D341Med (cell line): ENCODE measurements at regions not wholly inside any gene's neighbourhood (a gene's known extent, or its start where the extent isn't known, plus 50 kb on each side); places are given as distances from the start of the nearest gene placed in this dataset.

Source experiments
- DNase-seq: peaks from one replicate; pipeline ENCODE4 v3.0.0; 2012; ENCODE audit warnings: low spot score

DNA sequence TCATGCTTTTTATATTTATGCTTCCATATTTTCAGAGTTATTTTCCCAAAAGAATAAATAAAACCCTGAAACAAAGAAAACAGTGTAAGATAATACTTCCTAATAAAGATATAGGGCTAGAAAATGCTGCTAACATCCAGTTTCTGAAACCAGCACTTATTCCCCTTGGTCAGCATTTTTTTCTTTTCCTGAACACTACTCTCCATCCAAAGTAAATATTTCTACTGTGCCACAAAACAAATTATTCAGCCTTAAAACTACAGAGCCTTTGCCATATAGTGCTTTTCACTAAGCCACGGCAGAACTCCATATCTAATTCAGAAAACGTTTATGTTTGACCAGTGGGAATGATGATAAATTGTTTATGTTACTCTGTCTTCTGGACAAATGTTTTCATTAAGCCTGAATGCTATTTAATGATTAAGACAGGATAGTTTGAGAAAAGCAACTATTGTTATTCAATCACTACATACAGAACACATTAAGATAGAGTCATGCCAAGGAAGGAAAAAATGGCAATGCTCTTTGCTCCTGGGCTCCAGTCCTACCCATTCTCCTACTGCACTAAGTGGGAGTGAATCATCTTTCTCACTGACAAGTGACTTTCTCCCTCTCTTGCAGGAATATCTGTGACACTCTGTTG lies 723.9 kb downstream of the FAT4 start:
- DNase-seq: no peak

DNA sequence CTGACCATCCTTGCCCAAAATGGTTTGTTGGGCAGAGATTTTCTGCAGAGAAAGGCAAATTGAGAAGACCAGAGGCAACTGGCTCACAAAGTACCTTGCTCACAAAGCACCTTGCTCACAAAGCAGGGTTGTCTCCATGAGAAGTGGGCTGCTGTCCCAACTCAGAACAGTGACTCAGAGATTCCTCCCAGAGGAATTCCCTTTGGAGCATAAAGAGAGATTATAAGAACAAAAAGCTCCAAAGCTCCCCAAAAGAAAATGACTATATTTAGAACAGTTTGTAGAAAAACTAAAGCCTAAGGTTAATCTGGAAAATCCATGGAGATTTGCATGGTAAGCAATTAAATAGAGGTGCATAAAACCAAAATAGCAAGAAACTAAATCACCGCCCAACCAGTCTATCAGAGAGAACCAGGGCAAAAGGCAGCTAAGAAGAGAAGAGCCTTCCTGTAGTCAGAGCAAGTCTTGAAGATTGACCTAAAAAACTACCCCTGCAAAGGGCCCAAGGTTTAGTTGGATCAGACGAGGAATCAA lies 731.4 kb downstream of the FAT4 start:
- no peak for DNase-seq

DNA sequence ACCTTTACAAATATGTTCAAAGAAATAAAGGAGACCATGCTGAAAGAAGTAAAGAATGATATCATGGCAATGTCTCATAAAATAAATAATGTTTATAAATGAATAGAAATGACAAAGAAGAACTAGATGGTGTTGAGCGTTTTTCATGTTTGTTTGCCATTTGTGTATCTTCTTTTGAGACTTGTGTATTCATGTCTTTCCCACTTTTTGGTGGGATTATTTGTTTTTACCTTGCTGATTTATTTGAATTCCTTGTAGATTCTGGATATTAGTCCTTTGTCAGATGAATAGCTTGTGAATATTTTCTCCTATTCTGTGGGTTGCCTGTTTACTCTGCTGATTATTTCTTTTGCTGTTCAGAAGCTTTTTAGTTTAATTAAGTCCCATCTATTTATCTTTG lies 732.4 kb downstream of the FAT4 start:
- DNase-seq: no peak

DNA sequence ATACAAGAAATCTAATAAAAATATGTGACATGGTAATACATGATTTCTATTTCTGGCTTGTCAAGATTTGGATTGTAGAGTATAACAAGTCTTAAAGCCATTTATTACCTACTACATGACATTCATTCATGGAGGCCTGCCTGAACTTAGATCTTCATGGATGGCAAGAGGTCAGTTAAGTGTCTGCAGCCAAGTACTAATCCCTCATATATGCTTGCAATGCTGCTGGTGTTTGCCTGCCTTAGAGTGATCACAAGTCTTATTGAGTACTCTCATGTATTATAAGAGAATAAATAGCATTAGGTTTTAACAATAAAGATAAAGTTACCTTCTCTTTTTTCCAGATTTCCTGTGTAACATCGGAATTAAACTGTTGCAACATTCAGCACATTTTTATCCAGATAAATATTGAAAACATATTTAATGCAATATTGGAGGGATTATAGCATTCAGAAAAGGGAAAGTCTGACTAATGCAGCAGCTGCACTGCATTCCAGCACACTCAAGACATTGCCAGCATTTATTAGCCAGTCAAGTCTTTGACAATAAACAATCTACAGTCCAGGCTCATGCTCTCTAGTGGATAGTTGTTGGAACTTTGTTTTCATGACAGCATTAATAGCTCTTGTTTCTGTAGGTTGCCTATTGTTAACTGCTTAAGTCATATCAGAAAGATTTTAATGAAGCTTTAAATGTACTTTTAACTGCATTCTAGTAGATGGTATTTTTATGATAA lies 737.1 kb downstream of the FAT4 start:
- no peak for DNase-seq

DNA sequence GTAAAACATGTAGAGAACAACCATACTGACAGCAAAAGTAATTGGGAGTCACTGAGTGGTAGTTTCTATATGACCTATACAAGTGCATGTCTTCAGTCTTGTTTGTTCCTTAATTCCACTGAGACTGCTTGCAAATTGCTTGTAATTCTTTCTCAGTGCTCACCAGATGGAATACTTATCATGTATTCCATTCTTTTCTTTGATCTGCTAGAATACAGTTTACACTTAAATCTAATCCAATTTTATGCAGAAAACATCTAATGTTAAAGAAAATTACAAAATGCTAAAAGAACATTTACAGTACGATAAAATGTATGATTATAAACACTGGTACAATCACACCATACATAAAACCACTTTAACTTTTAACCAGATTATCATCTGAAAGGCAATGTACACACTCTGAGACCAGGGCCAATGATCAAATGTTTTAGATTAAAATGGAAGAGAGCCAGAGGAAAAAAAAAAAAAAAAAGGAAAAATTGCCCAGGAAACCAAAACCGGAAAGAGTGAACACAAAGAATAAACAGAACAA lies 741.4 kb downstream of the FAT4 start:
- DNase-seq: no peak

DNA sequence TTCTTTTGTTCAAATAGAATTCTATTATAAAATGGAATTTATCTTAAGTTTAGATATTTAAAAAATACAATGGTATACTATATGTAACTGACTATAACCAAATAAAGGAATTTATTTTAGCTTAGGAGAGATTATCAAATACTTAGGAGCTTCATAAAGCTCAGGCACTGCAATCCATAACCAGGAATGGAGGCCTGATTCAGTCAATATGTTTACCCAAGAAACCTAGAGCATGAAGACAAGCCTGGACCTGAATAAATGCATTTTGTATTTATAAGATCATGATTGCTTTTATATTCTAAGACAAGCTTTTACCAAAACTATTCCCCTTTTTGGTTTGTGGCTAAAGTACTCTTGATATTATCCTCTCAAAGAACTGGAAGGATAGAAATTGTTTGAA lies 742.6 kb downstream of the FAT4 start:
- DNase-seq: no peak

DNA sequence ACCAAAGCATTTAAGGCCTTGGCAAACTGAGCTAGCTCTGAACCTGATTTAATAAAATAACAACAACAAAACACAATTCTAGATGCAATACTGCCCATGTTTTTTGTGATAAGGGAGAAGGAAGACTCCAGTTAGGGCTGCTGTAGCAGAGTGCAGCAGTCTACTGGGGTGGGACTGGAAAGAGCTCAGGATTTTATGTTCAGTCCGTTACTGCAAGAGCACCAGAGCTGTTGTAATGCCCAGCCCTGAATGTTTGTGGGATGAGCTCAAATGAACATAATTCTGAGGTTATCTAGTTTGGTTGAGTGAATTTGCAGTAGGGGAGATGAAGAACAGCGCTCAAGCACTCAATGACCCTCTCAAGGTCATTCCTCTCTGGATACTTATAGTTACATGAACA lies 743.8 kb downstream of the FAT4 start:
- no peak for DNase-seq

DNA sequence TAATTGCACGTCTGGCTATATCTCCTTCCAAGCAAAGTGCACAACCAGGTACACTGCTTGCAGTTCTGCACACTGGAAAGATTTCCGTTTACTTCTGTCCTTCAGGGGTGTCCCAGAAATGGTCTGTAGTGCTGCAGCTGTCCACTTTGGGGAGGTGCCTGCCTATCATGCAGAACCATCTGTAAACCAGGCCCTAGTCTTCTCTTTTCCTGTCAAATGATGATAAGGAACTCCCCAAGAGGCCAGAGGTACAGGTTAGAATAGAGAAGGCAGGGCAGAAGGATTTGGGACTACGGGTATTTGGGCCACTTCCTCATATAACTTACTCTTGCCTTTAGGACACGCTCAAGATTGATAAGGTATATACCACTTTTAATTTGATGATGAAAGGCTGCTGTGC lies 746.9 kb downstream of the FAT4 start:
- DNase-seq: no peak

DNA sequence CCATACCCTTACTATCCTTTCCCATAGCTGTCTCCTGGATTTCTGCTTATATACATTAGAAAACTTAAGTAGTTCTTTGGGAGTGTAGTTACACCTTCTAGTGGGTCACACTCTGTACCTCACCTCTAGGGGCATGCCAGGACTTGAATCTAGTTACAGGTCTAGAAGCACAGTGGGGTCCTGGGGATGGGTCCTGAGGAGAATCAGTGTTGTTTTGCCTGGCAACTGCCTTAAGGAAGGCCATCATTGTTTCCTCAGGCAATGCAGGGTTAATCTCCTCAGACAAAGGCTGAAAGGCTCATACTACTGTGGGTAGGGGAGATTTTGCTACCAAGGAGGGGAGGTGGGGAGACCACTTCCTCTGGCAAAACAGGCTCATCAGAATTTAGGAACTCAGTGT lies 750.3 kb downstream of the FAT4 start:
- no peak for DNase-seq

DNA sequence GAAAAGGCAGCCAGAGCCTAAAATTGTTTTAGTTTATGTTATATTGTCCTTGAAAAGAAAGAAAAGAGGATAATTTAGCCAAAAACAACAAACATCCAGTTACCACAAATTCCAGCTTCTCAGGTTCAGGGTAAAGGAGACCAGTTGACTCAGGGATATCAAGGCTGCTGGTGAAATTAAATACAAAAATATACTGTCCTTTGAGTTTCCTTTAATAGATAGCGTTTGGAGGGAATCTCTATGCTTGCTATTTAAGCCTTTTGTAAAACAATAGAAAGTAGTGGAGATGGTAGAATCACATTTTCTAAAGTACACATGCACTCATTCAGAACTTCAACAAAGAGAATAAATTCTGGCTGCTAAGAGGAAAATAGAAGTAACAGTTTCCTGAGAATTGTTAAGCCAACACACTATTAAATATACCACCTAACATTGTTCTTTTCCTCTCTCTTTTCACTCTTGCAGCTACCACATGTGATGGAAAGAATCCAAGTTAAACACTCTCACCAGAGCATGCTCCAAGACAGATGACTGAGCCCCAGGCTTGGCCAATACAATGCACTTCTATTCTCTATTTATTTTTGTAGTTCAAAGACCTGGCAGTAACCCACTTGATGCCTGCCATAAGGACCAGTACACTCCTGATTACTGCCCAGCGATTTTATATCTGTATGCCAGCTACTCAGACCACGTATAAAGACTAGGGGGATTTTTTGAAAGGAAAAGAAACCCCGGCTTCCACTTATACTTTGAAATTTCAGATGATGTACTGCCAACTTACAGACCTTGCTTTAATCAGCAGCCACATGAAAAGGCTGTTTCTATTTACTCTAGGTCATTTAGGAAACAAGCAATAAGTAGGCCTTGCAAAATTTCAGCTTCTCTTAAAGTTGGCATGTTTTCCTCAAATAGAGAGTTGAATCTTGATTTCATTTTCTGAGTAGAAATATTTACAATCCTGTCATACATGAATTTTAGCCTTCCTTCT lies 756.9 kb downstream of the FAT4 start:
- DNase-seq: no peak

DNA sequence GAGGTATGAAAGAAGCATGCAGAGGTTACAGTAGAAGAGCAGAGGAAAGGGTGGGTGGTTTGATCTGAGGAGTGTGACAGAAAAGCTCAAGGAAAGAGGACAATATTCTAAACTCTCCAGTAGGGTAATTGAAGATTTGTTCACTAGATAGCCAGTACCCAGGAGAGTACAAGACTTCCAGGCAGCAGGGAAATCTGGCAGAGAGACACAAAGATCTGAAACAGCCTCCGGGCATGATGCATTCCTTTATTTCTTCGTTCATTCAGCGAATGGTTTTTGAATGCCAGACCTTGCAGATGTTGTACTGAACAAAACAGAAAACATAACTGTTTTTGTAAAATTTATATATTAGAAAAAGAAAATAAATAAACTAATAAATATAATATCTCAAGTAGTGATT lies 766.6 kb downstream of the FAT4 start:
- no peak for DNase-seq

DNA sequence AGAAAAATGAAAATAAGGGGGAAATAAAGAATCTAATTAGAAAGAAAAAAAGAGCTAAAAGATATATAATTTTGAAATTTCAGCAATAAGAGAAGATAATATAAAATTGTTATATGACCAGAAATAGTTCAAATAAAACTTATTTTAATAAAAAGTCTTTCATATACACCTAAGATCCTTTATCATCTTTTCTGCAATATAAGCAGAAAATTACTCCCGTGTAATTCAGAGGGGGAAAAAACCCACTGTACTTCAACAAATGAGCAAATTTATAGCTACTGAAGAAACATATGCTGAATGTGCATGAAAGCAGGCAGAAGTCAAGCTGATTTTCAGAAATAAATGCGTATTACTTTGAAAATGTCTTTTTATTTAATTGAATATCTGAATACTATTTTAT lies 771.3 kb downstream of the FAT4 start:
- DNase-seq: no peak

DNA sequence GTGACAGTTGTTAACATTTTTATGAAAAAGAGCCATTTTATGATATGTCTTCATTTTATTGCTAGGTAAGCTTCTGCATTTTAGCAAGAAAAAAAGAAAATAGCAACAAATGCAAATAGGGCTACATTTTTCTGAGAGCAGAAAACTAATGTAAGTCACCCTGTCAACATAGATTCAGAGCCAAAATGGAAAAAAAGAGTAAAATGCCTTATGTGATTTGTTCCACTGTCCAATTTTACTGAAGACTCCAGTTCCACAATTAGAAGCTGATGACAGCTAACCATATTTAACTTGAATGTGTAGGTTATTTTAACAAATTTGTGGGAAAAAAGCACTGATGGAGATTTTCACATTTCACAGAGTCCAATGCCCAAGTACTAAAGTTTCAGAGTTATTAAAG lies 772.3 kb downstream of the FAT4 start:
- no peak for DNase-seq

DNA sequence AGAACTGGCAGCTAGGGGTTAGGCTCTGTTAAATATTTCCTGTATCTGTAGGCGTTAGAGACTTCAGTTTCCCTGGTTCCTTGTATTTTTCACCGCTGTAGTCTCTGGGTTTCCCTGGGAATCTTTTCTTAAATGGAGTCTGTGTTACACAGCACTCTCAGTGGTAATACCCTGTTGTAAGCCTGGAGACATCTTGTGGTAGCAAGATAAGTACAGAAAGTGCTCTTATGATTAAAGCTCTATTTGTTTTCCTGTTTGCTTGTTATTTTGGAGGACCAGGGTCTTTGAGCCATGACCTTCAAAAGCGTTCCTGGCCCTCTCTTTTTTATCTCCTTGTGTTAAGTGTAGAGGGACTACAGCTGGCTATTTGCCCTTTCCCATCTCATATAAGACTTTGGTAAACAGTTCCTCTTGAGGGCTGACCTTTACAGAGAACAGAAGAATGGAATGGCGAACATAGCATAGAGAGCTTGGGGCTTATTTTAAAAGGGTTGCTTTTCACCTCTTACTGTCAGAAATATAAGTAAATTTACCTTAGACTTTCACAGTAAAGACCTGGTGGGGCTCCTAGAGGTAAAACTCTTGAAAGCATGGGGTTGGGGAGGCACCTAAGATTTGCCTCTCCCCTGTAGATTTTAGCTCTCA lies 782.5 kb downstream of the FAT4 start:
- no peak for DNase-seq

DNA sequence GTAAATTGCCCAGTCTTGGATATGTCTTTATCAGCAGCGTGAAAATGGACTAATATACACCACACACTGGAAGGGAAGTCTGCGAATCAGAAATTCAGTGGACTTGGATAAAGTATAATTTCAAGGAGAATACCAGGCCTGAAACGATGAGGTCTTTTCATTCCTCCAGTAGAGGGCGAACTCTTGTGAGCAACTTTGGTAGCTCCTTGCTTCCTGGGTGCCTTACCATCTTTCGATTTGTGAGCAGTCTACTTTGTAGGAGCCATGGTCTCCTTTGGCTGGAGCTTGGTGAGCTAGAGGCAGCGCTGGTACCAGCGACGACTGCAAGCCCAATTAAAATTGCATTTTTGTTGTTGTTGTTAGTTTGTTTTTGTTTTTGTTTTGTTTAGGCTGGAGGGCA lies 791.9 kb downstream of the FAT4 start:
- peak; percentile 29 for DNase-seq

DNA sequence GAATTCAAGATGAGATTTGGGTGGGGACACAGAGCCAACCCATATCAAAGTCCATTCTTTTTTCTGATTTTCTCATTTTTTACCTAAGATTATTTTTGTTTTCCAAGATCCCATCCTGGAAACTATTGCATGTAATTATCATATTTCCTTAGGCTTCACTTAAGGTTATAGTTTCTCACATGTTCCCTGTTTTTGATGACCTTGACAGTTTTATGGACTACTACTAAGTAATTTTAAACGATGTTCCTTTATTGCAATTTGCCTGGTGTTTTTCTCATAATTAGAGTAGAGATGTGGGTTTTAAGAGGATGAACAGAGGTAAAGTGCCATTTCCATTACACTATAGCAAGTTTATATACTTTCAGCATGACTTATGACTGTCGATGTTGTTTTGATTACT lies 795.1 kb downstream of the FAT4 start:
- DNase-seq: no peak

DNA sequence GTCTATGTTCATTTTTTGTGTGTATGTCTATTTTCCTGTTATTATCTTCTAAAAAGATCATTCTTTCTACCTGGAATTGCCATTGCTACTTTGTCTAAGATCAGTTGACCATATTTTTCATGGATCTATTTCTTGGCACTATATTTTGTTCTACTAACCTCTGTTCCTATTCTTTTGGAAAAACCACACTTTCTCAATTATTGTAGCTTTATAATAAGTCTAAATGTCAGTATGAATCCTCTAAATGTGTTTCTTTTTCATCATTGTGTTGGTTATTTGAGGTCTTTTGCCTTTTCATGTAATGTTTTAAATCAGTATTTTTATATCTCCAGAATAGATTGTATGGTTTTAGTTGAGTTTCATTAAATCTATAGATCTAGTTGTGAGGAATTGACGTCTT lies 798.3 kb downstream of the FAT4 start:
- no peak for DNase-seq

DNA sequence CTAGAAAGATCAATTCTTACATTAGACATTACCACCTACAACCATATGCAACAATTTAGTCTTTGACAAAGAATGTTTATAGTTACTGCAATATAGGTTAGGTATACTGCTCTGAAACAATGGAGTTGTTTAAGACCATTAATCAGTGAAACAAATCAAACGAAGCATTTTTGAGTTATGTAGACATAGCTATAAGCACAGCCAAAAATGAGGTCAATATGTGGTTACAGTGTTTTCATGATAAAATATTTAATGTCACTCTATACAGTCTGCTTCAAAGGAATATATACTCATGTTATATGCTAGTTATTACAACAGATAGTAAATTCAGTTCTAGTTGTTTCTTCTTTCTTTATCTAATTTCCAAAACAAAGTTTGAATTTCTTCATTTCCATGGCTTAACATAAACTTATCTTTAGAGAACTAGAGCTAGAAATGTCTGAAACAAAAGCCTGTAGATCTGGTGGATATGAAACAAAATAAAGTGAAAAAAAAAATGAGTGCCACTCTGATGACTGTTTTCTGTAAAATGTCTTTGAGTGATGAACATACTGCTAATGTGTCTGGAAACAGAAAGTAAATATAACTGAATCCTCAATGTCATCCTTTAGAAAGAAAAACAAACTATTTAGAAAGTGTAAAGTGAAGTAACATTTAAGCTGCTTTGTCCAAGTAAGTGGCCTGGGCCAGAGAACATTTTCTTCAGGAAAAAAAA lies 809.0 kb downstream of the FAT4 start:
- no peak for DNase-seq

DNA sequence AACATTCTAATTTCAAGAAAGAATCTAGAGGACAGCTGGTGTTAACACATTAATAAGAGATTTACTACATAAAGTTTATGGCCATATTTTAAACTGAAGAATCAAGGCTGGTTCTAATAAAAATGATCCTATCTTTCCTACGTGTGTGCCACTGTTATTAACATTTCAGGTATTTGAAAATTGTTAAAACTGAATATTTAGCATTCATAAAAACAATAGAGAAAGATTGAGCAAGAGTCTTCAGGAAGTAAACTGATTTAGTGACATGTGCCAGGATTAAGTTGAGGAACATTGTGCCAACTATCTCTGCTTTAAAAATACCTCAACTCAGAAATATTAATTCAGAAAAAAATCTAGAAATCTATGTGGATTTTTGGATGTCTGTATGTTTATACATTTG lies 810.1 kb downstream of the FAT4 start:
- no peak for DNase-seq

DNA sequence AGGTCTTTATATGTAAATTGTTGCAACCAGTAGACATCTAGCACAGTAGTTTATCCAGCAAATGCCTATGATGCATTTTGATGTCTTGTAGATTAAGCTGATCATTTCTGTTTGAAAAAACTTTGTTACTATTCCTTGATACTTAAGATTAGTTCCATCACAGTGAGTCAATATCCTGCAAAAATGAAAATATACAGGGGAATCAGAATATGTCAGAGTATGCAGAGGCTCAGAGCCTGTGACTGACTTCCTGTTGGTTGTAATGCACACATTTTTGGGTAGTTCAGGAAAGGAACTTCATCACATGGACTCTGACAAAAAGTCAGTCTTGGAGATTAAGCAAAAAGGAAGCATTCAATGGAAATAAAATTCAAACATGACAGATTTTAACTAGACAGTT lies 815.5 kb downstream of the FAT4 start:
- DNase-seq: no peak
